ENCODE measurements at regions not wholly inside any gene's neighbourhood (a gene's known extent, or its start where the extent isn't known, plus 50 kb on each side); places are given as distances from the start of the nearest gene placed in this dataset.
"Not testable (repeated sequence)": the region's sequence is repeated elsewhere in the genome, so short reads cannot be mapped to it uniquely, and the experiment has no call there.

- DNase-seq; H3K36me3 ChIP-seq; intact Hi-C loops (cut with DNase I; ENCODE audit: low total_unique reads); H3K27me3 ChIP-seq; H3K4me3 ChIP-seq; H3K27ac ChIP-seq; H3K4me1 ChIP-seq; H3K9me3 ChIP-seq: not testable (repeated sequence)
- WGBS, 5 donors: 87 to 96% (median 90%) methylated on average over 8 of the region's 8 CpGs
Measured at GRCh38 chr7:35152059-35152458, 101.8 kb downstream of the TBX20 start.

GRCh38 chr7:35148030-35148429 lies 105.9 kb downstream of the TBX20 start:
- H3K9me3 ChIP-seq; intact Hi-C loops (cut with DNase I; ENCODE audit: low total_unique reads); H3K36me3 ChIP-seq; H3K27me3 ChIP-seq; H3K4me3 ChIP-seq; H3K27ac ChIP-seq; H3K4me1 ChIP-seq: not testable (repeated sequence)
- WGBS, 5 donors: 27 to 57% (median 35%) methylated on average over 4 of the region's 4 CpGs
- DNase-seq: peak in 1 of 2 donors; percentile 27

GRCh38 chr7:35142125-35142524 lies 104.8 kb upstream of the DPY19L1 start:
- intact Hi-C loops (cut with DNase I; ENCODE audit: low total_unique reads); H3K27me3 ChIP-seq; H3K4me1 ChIP-seq; DNase-seq; H3K36me3 ChIP-seq; H3K27ac ChIP-seq; H3K4me3 ChIP-seq; H3K9me3 ChIP-seq: not testable (repeated sequence)
- 81 to 95% (median 91%) methylated on average over 2 of the region's 2 CpGs for WGBS, 5 donors

GRCh38 chr7:35139281-35139680 lies 102.0 kb upstream of the DPY19L1 start:
- H3K27ac ChIP-seq; H3K36me3 ChIP-seq; H3K27me3 ChIP-seq; H3K4me1 ChIP-seq; intact Hi-C loops (cut with DNase I; ENCODE audit: low total_unique reads); DNase-seq; H3K4me3 ChIP-seq; H3K9me3 ChIP-seq: not testable (repeated sequence)
- 38 to 83% (median 82%) methylated on average over 1 of the region's 1 CpG for WGBS, 5 donors

- H3K4me1 ChIP-seq; H3K9me3 ChIP-seq; H3K36me3 ChIP-seq; H3K4me3 ChIP-seq; H3K27ac ChIP-seq; DNase-seq; H3K27me3 ChIP-seq; intact Hi-C loops (cut with DNase I; ENCODE audit: low total_unique reads): not testable (repeated sequence)
- WGBS, 5 donors: 79 to 94% (median 89%) methylated on average over 2 of the region's 2 CpGs
Measured at GRCh38 chr7:35133465-35133864, 96.2 kb upstream of the DPY19L1 start.

- H3K27me3 ChIP-seq; intact Hi-C loops (cut with DNase I; ENCODE audit: low total_unique reads); H3K36me3 ChIP-seq; H3K4me3 ChIP-seq; H3K27ac ChIP-seq; H3K4me1 ChIP-seq; H3K9me3 ChIP-seq; DNase-seq: not testable (repeated sequence)
Measured at GRCh38 chr7:35133011-35133410, 95.7 kb upstream of the DPY19L1 start.

- H3K4me3 ChIP-seq; H3K36me3 ChIP-seq; DNase-seq; H3K9me3 ChIP-seq; H3K27me3 ChIP-seq; H3K27ac ChIP-seq; intact Hi-C loops (cut with DNase I; ENCODE audit: low total_unique reads); H3K4me1 ChIP-seq: not testable (repeated sequence)
- whole genome bisulfite sequencing, 5 donors: 69 to 93% (median 84%) methylated on average over 1 to 2 of the region's 2 CpGs
Measured at GRCh38 chr7:35128662-35129061, 91.4 kb upstream of the DPY19L1 start.

GRCh38 chr7:35118526-35118925 lies 81.2 kb upstream of the DPY19L1 start:
- H3K9me3 ChIP-seq; H3K4me3 ChIP-seq; H3K27me3 ChIP-seq; DNase-seq; H3K27ac ChIP-seq; H3K36me3 ChIP-seq; intact Hi-C loops (cut with DNase I; ENCODE audit: low total_unique reads); H3K4me1 ChIP-seq: not testable (repeated sequence)
- 26 to 42% (median 28%) methylated on average over 6 of the region's 6 CpGs for WGBS, 5 donors

GRCh38 chr7:35106667-35107066 lies 69.4 kb upstream of the DPY19L1 start:
- H3K27ac ChIP-seq; H3K4me1 ChIP-seq; intact Hi-C loops (cut with DNase I; ENCODE audit: low total_unique reads); H3K9me3 ChIP-seq; DNase-seq; H3K27me3 ChIP-seq; H3K36me3 ChIP-seq; H3K4me3 ChIP-seq: not testable (repeated sequence)
- WGBS, 5 donors: 63 to 81% (median 72%) methylated on average over 1 of the region's 1 CpG

GRCh38 chr7:35105511-35105910 lies 68.2 kb upstream of the DPY19L1 start:
- DNase-seq: peak in 1 of 2 donors; percentile 2
- H3K4me1 ChIP-seq; H3K27ac ChIP-seq; intact Hi-C loops (cut with DNase I; ENCODE audit: low total_unique reads); H3K4me3 ChIP-seq; H3K9me3 ChIP-seq; H3K27me3 ChIP-seq; H3K36me3 ChIP-seq: not testable (repeated sequence)
- 92 to 96% (median 93%) methylated on average over 1 of the region's 1 CpG for WGBS, 5 donors

- H3K4me1 ChIP-seq; H3K4me3 ChIP-seq; H3K27ac ChIP-seq; intact Hi-C loops (cut with DNase I; ENCODE audit: low total_unique reads); DNase-seq; H3K36me3 ChIP-seq; H3K27me3 ChIP-seq; H3K9me3 ChIP-seq: not testable (repeated sequence)
- WGBS, 5 donors: 30 to 60% (median 48%) methylated on average over 6 of the region's 6 CpGs
Measured at GRCh38 chr7:35102845-35103244, 65.6 kb upstream of the DPY19L1 start.

- 85 to 96% (median 91%) methylated on average over 17 to 23 of the region's 23 CpGs for WGBS, 5 donors
- DNase-seq; H3K4me3 ChIP-seq; H3K36me3 ChIP-seq; H3K4me1 ChIP-seq; intact Hi-C loops (cut with DNase I; ENCODE audit: low total_unique reads); H3K27ac ChIP-seq; H3K9me3 ChIP-seq; H3K27me3 ChIP-seq: not testable (repeated sequence)
Measured at GRCh38 chr7:35092961-35093360, 55.7 kb upstream of the DPY19L1 start.

Measured in stomach (tissue), 8 donors.